B cell (primary cell): ENCODE measurements at regions not wholly inside any gene's neighbourhood (a gene's known extent, or its start where the extent isn't known, plus 50 kb on each side); places are given as distances from the start of the nearest gene placed in this dataset.
"Not testable (repeated sequence)": the region's sequence is repeated elsewhere in the genome, so short reads cannot be mapped to it uniquely, and the experiment has no call there.

ENCODE experiments used
- ATAC-seq: fragments of 200-7000 bp; cut with Tn5 transposase; one replicate; pipeline ENCODE4 v1.10.0; 2021; ENCODE audit warnings: low read depth, mild to moderate bottlenecking, moderate number of reproducible peaks, moderate library complexity
- CTCF ChIA-PET: fragments of 350-600 bp; sonication (Branson Sonifier 250); formaldehyde crosslinking; loops from one replicate; lab custom pipeline; 2021; ENCODE audit warnings: antibody characterized with exemption, inconsistent platforms; lab: Charles Lee
- POLR2A ChIA-PET: fragments of 350-600 bp; sonication (Branson Sonifier 250); formaldehyde crosslinking; loops from one replicate; lab custom pipeline; 2021; ENCODE audit warnings: antibody characterized with exemption; lab: Charles Lee
- DNase-seq: peaks from one replicate; pipeline ENCODE4 v3.0.0; 2013
- H2AFZ ChIP-seq: 2 replicates; pipeline ENCODE4 v1.6.1; 2012; ENCODE audit warnings: mild to moderate bottlenecking, low read depth, low read length; ENCODE audit not compliant: insufficient read depth, poor library complexity, severe bottlenecking
- H3K27ac ChIP-seq, 2 donors: 1 replicate in 1 of 2; 2 replicates in 1 of 2; pipeline ENCODE4 v1.5.1; 2012 to 2013; ENCODE audit warnings: low read length in 2 of 2, mild to moderate bottlenecking in 2 of 2, moderate library complexity in 1 of 2
- H3K27me3 ChIP-seq, 4 experiments: fragments of 200-600 bp in 1 of 4; sonication (generic) in 1 of 4; replicated peaks in 1 of 4; 1 replicate in 2 of 4; 2 replicates in 2 of 4; pipeline versions ENCODE4 v1.6.1 to v1.7.0; 2013 to 2016; ENCODE audit warnings: low read length in 3 of 4, mild to moderate bottlenecking in 2 of 4, mixed read lengths in 1 of 4, moderate library complexity in 1 of 4; ENCODE audit not compliant: insufficient read depth in 4 of 4, control insufficient read depth in 3 of 4; ENCODE audit errors: control extremely low read depth in 1 of 4
- H3K36me3 ChIP-seq, 2 experiments: replicated peaks in 1 of 2; 1 replicate in 1 of 2; 2 replicates in 1 of 2; pipeline versions ENCODE4 v1.6.1 to v1.7.1; 2013; ENCODE audit warnings: low read length in 1 of 2; ENCODE audit not compliant: insufficient read depth in 2 of 2, control insufficient read depth in 1 of 2; ENCODE audit errors: control extremely low read depth in 1 of 2, extremely low read depth in 1 of 2
- H3K4me1 ChIP-seq, 2 donors: fragments of 200-600 bp in 1 of 2; sonication (generic) in 1 of 2; 1 replicate in 1 of 2; 2 replicates in 1 of 2; pipeline versions ENCODE4 v1.5.1 to v1.6.1; 2013 to 2017; ENCODE audit warnings: low read length in 2 of 2; ENCODE audit not compliant: control insufficient read depth in 2 of 2, insufficient read depth in 2 of 2
- H3K4me2 ChIP-seq: replicated peaks from 2 replicates; pipeline ENCODE3; 2012; ENCODE audit warnings: mild to moderate bottlenecking, low read depth, low read length; ENCODE audit not compliant: poor library complexity, severe bottlenecking
- H3K4me3 ChIP-seq, 5 experiments: fragments of 200-600 bp in 1 of 5; sonication (generic) in 1 of 5; 1 replicate in 3 of 5; 2 replicates in 2 of 5; pipeline versions ENCODE4 v1.5.1 to v1.7.0; 2011 to 2016; ENCODE audit warnings: low read length in 4 of 5, mild to moderate bottlenecking in 4 of 5, low read depth in 2 of 5, control low read depth in 1 of 5, moderate library complexity in 1 of 5; ENCODE audit not compliant: insufficient read depth in 1 of 5; ENCODE audit errors: control extremely low read depth in 1 of 5, extremely low read depth in 1 of 5
- H3K79me2 ChIP-seq: fragments of 200-600 bp; sonication (generic); one replicate; pipeline ENCODE4 v1.6.0; 2016; ENCODE audit warnings: low read length; ENCODE audit not compliant: control insufficient read depth, insufficient read depth
- H3K9ac ChIP-seq: fragments of 200-600 bp; sonication (generic); 2 replicates; pipeline ENCODE4 v1.6.1; 2017; ENCODE audit warnings: mild to moderate bottlenecking, low read length, moderate library complexity
- H3K9me3 ChIP-seq, 3 donors: one replicate each; pipeline versions ENCODE4 v1.6.1 to v1.7.1; 2013; ENCODE audit warnings: low read length in 2 of 3; ENCODE audit not compliant: control insufficient read depth in 2 of 3, insufficient read depth in 1 of 3; ENCODE audit errors: control extremely low read depth in 1 of 3
- H4K20me1 ChIP-seq: 2 replicates; pipeline ENCODE4 v1.6.0; 2012; ENCODE audit warnings: mild to moderate bottlenecking, low read length; ENCODE audit not compliant: insufficient read depth, control insufficient read depth, poor library complexity, severe bottlenecking
- H3K27ac Mint-ChIP-seq: one replicate; pipeline ENCODE4 v1.8.0; 2021; ENCODE audit warnings: mixed read lengths
- H3K27me3 Mint-ChIP-seq: one replicate; pipeline ENCODE4 v1.8.0; 2021; ENCODE audit warnings: mixed read lengths
- H3K4me1 Mint-ChIP-seq: one replicate; pipeline ENCODE4 v1.8.0; 2021; ENCODE audit warnings: mixed read lengths
- H3K4me3 Mint-ChIP-seq: one replicate; pipeline ENCODE4 v1.8.0; 2021; ENCODE audit warnings: mixed read lengths
- H3K9me3 Mint-ChIP-seq: one replicate; pipeline ENCODE4 v1.8.0; 2022; ENCODE audit warnings: mixed read lengths; ENCODE audit not compliant: insufficient read depth
- EZH2 ChIP-seq: IDR thresholded peaks from 2 replicates; pipeline ENCODE4 v1.6.1; 2012; ENCODE audit warnings: borderline replicate concordance, low read depth, mild to moderate bottlenecking, moderate library complexity, low read length; ENCODE audit not compliant: insufficient read depth, poor library complexity, severe bottlenecking
- WGBS: methylation state at CpG from one replicate; pipeline ENCODE4 v1.1.5; 2013; ENCODE audit warnings: missing lambda C conversion rate; ENCODE audit not compliant: insufficient coverage; 5-methylcytosine and 5-hydroxymethylcytosine counted together
- intact Hi-C: fragments of 100-400 bp; cut with micrococcal nuclease; formaldehyde crosslinking; loops from one replicate; pipeline ENCODE4 v1.10.0; 2022
- TF ChIP-seq, protein P1 (sequence below): fragments of 200-600 bp; IDR thresholded peaks from one replicate; pipeline ENCODE4 v1.8.0; 2022; ENCODE audit warnings: antibody characterized with exemption, mild to moderate bottlenecking

GRCh38 chr6:150755524-150755923 lies 110.0 kb upstream of the MTHFD1L start:
- ATAC-seq (no peak), DNase-seq (no peak)
- Mint-ChIP-seq H3K4me3 (no peak overlapping the region), H3K4me1 (peaks cover 36% of the 10 kb centered on the region), H3K9me3 (no peaks in the 10 kb centered on the region), H3K27me3 (no peaks in the 10 kb centered on the region), H3K27ac (no peak overlapping the region)
- Histone ChIP-seq H3K4me3 (no peak overlapping the region), H3K36me3 (peaks cover 6 to 20% of the 10 kb centered on the region in 2 experiments), H3K27ac (no peak overlapping the region), H3K4me2 (no peak overlapping the region), H3K9me3 (no peaks in the 10 kb centered on the region), H3K27me3 (no peaks in the 10 kb centered on the region), H4K20me1 (peaks cover 68% of the 10 kb centered on the region), H3K79me2 (peaks cover 95% of the 10 kb centered on the region), H3K9ac (no peak overlapping the region), H3K4me1 (peaks cover 3 to 8% of the 10 kb centered on the region in 2 donors), H2AFZ (no peak overlapping the region)
- CTCF ChIA-PET: interaction anchor here (0.6 to 1.0 kb wide), 2 partner anchors 166 to 338 kb away, joined by 3 read pairs; no protein-coding TSS in a partner anchor
- intact Hi-C loops: no loop called here
- no peak for TF ChIP-seq EZH2
- TF ChIP-seq, protein P1, sequence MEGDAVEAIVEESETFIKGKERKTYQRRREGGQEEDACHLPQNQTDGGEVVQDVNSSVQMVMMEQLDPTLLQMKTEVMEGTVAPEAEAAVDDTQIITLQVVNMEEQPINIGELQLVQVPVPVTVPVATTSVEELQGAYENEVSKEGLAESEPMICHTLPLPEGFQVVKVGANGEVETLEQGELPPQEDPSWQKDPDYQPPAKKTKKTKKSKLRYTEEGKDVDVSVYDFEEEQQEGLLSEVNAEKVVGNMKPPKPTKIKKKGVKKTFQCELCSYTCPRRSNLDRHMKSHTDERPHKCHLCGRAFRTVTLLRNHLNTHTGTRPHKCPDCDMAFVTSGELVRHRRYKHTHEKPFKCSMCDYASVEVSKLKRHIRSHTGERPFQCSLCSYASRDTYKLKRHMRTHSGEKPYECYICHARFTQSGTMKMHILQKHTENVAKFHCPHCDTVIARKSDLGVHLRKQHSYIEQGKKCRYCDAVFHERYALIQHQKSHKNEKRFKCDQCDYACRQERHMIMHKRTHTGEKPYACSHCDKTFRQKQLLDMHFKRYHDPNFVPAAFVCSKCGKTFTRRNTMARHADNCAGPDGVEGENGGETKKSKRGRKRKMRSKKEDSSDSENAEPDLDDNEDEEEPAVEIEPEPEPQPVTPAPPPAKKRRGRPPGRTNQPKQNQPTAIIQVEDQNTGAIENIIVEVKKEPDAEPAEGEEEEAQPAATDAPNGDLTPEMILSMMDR: no peak
- WGBS: 98% methylated on average over 7 of the region's 10 CpGs
- POLR2A ChIA-PET: no interaction called here

DNA sequence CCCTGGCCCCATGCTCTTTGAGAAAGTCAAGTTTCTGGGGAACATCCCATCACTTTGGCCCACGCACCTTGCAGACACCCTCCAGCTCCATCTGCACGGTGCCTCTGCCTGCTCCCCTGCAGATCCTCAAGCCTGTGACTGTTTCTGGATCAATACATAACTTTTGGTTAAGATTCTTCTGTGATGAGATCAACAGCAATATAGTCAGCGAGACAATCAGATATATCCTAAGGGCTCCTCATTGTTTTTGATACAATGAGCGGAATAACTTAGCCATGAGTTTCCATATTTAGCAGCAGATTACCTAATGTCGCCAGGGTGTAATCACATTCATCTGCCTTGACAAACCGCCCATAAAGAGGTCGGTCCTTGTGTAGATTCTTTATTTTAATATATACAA lies 109.3 kb upstream of the MTHFD1L start:
- POLR2A ChIA-PET: no interaction called here
- Histone ChIP-seq H3K9me3 (no peaks in the 10 kb centered on the region), H2AFZ (no peak overlapping the region), H3K9ac (no peak overlapping the region), H4K20me1 (peaks cover 66% of the 10 kb centered on the region), H3K79me2 (peaks cover 94% of the 10 kb centered on the region), H3K27me3 (no peaks in the 10 kb centered on the region), H3K4me1 (peaks cover 3 to 8% of the 10 kb centered on the region in 2 donors), H3K27ac (no peak overlapping the region), H3K4me2 (no peak overlapping the region), H3K4me3 (no peak overlapping the region), H3K36me3 (peaks cover 6 to 20% of the 10 kb centered on the region in 2 experiments)
- ATAC-seq (no peak), DNase-seq (no peak)
- H3K27me3 Mint-ChIP-seq: no peaks in the 10 kb centered on the region
- intact Hi-C loops: no loop called here
- no peak overlapping the region for H3K4me3 Mint-ChIP-seq
- WGBS: 100% methylated on average over 1 of the region's 7 CpGs
- CTCF ChIA-PET: no interaction called here
- no peaks in the 10 kb centered on the region for H3K9me3 Mint-ChIP-seq
- H3K4me1 Mint-ChIP-seq: peaks cover 36% of the 10 kb centered on the region
- TF ChIP-seq EZH2: no peak
- TF ChIP-seq, protein P1: no peak
- no peak overlapping the region for H3K27ac Mint-ChIP-seq

DNA sequence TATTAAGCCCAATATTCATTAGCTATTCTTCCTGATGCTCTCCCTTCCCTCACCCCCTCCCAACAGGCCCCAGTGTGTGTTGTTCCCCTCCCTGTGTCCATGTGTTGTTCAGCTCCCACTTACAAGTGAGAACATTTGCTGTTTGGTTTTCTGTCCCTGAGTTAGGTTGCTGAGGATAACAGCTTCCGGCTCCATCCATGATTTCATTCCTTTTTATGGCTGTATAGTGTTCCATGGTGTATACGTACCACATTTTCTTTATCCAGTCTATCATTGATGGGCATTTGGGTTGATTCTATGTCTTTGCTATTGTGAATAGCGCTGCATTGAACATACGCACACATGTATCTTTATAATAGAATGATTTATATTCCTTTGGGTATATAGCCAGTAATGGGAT lies 107.7 kb upstream of the MTHFD1L start:
- ChIA-PET POLR2A (interaction anchor here (0.9 kb wide), 1 partner anchor 71 kb away, joined by 3 read pairs; no protein-coding TSS in a partner anchor), CTCF (interaction anchor here (0.6 to 1.8 kb wide), 3 partner anchors 22 to 339 kb away, joined by 3 to 6 read pairs (median 4); no protein-coding TSS in a partner anchor)
- H3K9me3 Mint-ChIP-seq, DNase-seq, H3K9ac ChIP-seq, H3K27me3 ChIP-seq, H3K4me2 ChIP-seq, ATAC-seq, H3K27ac ChIP-seq, H3K4me3 Mint-ChIP-seq, H3K27me3 Mint-ChIP-seq, H2AFZ ChIP-seq, H3K9me3 ChIP-seq, intact Hi-C loops, H3K4me3 ChIP-seq, H3K4me1 ChIP-seq: not testable (repeated sequence)
- H3K79me2 ChIP-seq: peaks cover 93% of the 10 kb centered on the region
- peaks cover 7 to 24% of the 10 kb centered on the region in 2 experiments for H3K36me3 ChIP-seq
- H3K4me1 Mint-ChIP-seq: peaks cover 44% of the 10 kb centered on the region
- peaks cover 56% of the 10 kb centered on the region for H4K20me1 ChIP-seq
- WGBS: no CpG with 5 or more reads among the region's 4 CpGs
- peak overlapping the region; percentile 3 for H3K27ac Mint-ChIP-seq
